GM12864 (cell line): ENCODE measurements at regions not wholly inside any gene's neighbourhood (a gene's known extent, or its start where the extent isn't known, plus 50 kb on each side); places are given as distances from the start of the nearest gene placed in this dataset.

ENCODE experiments used
- DNase-seq: peaks from one replicate; pipeline ENCODE4 v3.0.0-alpha.2; 2011; ENCODE audit warnings: low read depth
- H3K4me3 ChIP-seq: 2 replicates; pipeline ENCODE4 v1.5.1; 2011; ENCODE audit warnings: mild to moderate bottlenecking, low read depth, low read length, control low read depth
- TF ChIP-seq, protein P1 (sequence below): IDR thresholded peaks from 2 replicates; pipeline ENCODE4 v1.5.1; 2011; ENCODE audit warnings: low read depth, mild to moderate bottlenecking, moderate library complexity, low read length, control low read depth, inconsistent platforms; ENCODE audit errors: missing control alignments

DNA sequence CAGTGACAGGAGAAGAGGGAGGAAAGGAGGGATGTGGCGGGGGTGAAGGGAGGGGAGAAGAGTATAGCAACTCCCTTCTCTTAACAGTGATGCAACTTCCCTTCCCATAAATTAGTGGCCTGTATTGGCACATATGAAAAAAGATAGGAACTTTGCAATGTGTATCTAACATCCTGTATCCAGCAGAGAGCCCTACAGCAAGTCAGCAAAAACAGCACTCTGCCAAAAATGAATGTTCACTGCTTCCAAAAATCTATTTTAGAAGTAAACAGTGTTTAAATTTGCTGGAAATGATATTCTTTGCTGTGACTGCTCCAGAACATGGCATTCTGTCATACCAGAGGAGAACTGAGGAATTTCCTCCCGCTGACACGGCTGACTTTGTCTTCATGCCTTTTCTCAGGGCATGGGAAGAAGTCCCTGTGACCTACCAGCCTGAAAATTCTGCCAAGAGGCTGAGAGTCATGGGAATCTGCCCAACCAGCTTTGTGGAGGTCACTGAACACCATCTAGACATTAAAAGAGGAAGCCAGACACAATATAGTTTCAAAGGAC is 343.4 kb upstream of the RASGEF1B start:
- DNase-seq = no peak
- TF ChIP-seq, protein P1, sequence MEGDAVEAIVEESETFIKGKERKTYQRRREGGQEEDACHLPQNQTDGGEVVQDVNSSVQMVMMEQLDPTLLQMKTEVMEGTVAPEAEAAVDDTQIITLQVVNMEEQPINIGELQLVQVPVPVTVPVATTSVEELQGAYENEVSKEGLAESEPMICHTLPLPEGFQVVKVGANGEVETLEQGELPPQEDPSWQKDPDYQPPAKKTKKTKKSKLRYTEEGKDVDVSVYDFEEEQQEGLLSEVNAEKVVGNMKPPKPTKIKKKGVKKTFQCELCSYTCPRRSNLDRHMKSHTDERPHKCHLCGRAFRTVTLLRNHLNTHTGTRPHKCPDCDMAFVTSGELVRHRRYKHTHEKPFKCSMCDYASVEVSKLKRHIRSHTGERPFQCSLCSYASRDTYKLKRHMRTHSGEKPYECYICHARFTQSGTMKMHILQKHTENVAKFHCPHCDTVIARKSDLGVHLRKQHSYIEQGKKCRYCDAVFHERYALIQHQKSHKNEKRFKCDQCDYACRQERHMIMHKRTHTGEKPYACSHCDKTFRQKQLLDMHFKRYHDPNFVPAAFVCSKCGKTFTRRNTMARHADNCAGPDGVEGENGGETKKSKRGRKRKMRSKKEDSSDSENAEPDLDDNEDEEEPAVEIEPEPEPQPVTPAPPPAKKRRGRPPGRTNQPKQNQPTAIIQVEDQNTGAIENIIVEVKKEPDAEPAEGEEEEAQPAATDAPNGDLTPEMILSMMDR = no peak
- H3K4me3 ChIP-seq = no peak overlapping the region

DNA sequence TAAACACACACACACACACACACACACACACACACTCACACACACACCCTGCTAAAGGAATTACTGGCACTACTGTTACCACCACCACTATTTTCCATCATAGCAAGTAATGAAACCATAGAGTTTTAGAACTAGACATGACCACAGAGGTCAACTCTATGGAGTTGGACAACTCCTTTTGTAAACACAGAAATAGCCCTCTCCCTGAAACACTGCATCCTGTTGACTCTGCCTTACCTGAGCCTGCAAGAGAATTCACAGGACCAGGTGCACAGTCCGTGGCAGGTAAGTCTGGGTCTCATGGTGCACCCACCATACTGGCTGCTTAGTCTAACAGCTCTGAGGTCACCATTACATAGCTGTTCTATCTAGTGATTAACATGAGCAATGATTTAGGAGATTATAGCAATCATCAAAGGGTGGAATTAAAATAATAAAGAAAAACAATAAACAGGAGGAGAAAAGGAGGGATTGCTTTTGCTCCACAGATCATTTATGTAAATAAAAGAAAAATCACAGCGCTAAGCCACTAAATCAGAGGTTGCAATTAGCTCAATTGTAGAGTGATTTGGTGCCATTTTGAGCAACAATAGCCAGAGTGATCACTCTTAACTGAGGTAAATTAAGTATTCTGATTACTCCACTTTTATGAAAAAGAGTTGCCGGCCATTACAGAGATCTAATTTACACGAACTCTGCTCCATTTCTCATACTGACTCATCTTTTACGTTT is 340.0 kb upstream of the RASGEF1B start:
- DNase-seq = no peak
- no peak overlapping the region for H3K4me3 ChIP-seq
- TF ChIP-seq, protein P1 = no peak

DNA sequence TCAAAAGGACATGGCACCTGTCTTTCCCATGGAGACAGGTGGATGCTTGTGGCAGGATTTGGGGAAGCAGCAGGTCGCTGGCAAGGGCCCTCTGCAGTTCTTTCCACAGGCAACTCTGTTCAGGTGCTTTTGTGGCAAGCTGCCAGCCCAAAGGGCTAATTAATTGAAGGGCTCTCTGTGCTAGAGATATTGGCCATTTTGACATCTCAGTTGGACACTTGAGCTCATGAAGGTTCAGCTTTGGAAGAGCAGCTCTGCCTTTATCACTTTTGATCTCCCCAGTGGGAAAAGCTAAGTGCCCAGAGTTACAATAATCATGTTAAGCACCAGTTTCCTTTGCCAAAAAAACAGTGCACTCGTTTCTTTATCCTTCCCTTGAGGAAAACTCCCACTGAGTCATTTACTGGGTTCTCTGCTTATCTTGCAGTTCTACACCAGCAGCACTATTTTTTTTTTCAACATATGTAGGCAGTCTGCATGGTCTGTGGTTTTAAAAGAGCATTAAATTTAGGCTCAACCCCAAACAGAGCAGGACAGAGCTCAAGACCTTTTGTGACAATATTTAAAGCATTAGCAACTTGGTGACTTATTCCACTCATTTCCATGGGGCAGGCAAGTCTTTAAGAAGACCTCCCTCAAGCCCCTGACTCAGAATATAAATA is 336.4 kb upstream of the RASGEF1B start:
- TF ChIP-seq, protein P1 = no peak
- H3K4me3 ChIP-seq = no peak overlapping the region
- DNase-seq = no peak

DNA sequence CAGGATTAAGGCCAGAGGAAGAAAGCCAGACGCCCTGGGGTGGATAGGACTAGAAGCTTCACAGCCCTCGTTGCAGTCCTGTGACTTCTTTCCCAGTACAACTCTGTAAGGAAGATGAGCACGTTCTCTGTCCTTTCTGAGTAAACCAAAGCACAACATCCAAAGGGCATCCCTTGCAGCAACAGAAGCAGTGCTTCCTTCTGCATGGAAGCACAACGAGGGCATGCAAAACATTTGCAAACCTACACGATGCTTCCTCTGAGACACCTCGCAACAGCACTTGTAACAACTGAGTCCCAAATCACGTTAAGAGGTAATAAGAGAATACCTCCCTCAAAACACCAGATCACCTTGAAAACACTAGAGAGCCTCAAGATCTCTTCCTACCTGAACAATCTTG is 335.7 kb upstream of the RASGEF1B start:
- TF ChIP-seq, protein P1 = no peak
- DNase-seq = no peak
- no peak overlapping the region for H3K4me3 ChIP-seq

DNA sequence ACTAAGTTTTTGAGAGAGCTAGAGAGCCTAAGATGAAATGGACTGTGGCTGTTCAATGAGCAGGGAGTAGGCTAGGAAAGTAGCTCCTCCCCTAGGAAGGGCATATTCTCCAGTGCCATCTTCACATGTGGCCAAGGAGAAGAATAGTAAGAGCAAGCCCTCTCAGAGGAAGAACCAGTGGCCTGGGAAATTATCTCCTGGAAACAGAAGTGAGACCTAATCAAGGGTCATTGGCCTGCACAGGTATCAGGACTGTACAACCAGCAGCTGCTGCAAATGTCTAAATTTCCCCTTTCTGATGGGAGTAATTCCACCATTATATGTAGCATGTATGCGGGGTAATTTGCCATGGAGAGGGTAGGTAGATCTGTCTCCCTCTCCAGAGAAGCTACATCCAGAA is 334.8 kb upstream of the RASGEF1B start:
- H3K4me3 ChIP-seq = no peak overlapping the region
- TF ChIP-seq, protein P1 = no peak
- DNase-seq = no peak

DNA sequence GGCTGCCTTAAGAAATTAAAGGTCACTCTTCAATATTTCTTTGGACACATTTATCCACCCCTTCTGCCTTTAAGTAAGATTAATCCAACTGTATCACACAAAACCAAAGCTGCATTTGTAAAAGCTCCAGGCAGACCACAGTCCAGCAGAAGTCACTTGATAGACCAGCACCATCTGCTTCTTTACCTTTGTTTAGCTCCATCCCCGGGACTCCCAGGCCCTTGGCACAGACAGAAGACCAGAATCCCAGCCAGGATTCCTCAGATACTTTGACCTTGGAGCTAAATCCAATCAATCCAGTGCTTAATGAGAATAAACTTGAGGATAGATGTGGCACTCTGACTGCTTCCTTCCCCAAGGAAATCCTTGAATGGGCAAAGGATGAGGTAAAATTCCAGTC is 333.1 kb upstream of the RASGEF1B start:
- TF ChIP-seq, protein P1 = no peak
- no peak for DNase-seq
- H3K4me3 ChIP-seq = no peak overlapping the region
